IPS DF 4.7 (cell line): ENCODE measurements at regions not wholly inside any gene's neighbourhood (a gene's known extent, or its start where the extent isn't known, plus 50 kb on each side); places are given as distances from the start of the nearest gene placed in this dataset.

ENCODE experiments used
- DNase-seq: peaks from one replicate; pipeline ENCODE4 v3.0.0-alpha.2; 2013; ENCODE audit warnings: low spot score; ENCODE audit errors: extremely low read depth

DNA sequence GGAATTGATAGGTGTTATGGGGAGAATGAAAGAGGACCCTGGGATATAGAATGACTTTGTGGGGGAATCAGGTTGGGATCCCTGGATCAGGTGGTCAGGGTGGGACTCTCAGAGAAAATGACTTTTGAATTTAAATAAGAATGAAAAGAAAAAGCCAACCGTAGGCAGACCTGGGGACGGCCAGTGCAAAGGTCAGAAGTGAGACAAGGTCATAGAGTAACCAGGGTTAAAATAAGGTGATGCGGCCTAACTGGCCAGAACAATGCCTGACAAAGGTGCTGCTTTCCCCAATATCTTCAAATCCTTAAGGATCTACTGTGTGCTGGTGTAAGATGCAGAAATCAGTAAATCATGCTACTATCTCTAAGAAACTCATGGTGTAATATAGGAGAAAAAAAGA, 238.4 kb upstream of the JUN start:
- no peak for DNase-seq

DNA sequence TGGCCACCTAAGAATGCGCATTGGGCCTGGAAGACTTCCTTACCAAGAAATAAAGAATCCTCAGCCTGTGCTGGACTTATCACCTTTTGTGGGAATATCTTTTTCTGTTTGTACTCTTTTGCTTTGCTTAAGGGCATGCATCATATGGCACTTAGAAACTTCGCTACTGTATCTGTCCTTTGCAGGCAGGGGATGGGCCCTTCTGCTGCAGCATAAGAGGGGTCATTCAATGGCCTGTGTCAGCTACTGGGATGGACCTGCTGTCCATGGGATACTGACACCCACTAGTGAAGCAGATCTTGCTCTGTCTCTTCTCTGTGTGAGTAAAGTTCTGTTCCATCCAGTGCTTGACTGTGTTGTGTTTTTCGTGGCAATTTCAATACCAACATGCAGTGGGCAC, 239.0 kb upstream of the JUN start:
- DNase-seq: no peak

DNA sequence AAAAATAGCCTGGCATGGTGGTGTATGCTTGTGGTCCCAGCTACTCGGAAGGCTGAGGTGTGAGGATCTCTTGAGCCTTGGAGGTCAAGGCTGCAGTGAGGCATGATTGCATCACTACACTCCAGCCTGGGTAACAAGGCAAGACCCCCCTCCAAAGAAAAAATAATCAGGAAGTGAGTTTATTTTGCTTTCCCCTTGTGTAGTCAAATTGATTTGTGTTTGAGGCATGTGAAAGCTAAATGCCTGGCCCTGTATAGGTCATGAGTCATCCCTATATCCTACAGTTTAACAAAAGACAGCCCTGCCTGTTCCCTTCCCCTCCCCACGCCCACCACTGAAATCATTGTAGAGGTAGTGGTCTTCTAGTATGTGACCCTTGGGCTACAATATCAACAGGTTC, 241.4 kb upstream of the JUN start:
- no peak for DNase-seq

DNA sequence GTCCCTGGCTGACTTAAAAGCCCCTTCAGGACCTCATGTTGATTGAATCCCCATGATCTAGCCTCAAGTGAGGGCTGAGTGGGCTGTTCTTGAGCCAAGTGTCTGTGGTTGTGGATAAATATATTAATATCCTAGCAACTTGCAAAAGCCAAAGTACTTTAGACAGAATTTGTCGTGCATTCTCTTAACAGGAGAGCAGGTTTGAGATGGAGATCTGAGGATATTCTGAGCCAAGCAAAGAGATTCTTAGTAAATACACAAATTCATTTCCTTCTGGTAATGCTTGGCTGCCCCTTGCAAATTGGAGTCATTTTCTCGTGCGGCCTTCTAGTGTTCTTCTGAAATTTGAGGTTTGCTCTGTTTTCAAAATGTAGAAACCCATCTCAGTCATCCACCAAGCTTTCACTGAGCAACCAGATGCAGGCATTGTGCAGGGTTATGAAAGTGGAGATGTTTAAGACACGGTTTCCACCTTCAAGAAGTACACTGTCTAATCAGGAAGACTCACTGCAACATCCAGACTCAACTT, 242.1 kb upstream of the JUN start:
- DNase-seq: no peak

DNA sequence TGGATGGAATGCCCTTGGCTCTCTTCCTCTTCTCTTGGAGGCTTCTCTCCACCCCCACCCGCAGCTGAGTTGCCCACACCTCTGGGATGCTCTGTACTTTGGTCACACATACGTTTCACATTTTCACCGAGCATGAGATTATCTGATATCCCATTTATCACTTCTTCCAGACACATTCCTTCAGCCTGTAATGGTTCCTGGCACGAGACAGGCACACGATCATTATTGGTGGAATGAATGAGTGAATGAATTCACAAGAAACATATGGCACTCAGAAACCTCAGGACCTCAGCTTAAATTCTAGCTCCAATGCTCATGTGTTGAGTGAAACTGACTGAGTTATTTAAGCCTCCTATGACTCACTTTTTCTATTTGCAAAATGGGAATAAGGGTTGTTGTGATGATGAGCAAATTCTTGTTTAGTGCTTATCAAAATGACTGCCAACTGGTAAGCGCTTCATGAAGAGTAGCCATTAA, 242.7 kb upstream of the JUN start:
- DNase-seq: no peak

DNA sequence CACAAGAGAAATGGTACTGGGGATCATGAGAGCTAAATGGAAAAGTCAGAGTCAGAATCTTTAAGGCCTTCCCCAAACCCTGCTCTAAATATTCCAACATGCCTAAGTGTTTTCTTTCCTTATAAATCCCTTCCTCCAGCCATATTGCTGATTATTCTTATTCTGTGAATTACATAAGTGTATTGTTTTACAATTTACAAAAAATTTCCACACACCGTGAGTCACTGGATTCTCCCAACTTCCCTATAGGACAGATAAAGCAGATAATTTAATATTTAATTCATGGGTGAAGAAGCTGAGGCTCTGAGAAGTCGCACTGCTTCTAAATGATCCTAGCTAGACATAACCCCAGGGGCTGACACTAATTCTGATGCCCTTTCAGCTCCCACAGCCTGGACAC, 243.3 kb upstream of the JUN start:
- no peak for DNase-seq

DNA sequence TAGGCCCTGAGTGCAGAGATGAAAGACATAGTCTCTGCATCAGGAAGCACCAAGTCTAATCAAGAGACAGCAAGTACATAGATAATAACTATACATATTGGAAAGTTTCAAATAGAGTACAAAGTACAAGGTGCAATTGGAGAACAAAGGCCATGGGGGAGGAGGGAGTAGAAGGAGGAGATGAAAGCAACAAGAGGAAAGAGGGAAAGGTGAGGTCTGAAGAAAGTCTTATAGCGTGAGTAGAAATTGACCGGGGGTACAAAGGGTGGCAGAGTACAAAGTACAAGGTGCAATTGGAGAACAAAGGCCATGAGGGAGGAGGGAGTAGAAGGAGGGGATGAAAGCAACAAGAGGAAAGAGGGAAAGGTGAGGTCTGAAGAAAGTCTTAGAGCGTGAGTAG, 244.2 kb upstream of the JUN start:
- DNase-seq: no peak

DNA sequence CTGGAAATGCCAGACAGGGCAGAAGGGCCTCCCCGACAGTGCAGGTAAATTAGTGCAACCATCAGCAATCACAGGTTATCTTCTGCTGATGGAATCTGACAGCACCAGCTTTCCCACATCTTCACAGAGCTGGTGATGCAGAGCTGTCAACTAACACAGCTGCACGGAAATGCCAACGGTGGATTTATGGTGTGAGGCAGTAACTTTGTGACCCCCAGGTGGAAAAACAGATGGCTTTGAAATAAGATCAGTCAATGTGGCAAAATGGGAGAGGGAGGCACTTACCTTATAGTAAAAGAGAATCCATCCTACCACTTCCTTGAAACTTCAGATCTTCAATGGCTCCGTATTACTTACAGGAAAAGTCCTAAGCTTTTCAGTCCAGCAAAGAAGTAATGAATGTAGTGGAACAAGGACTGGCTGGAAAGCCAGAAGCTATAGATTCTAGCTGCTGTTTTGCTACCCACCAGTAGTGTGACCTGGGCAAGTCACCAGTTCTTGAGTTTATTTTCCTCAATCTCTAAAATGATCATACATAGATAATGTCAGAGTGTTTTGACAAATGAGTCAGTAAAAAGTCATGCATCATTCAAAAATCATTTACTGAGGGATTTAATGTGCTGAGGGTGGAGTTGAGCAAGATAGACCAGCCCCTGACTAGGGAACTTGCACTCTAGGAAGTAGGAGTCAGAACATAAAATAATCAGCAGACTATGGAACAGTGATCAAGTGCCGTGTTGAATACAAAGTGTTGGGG, 245.7 kb upstream of the JUN start:
- no peak for DNase-seq

DNA sequence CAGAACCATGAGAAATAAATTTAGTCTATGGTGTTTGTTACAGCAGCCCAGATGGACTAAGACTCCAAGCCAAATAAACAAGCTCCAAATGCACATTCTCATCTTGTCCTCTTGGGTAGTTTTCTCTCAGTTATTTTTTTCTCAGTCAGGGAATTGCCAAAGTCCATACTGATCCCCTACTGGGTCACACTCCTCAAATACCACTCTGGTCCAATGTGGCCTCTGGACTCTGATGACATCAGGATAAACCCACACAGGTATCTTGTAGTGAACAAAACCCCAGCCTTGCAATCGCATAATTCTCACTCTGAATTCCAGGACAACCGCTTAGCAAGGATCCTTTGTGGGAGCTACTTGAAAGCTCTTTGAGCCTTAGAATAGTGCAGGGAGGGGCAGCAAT, 248.4 kb upstream of the JUN start:
- no peak for DNase-seq

DNA sequence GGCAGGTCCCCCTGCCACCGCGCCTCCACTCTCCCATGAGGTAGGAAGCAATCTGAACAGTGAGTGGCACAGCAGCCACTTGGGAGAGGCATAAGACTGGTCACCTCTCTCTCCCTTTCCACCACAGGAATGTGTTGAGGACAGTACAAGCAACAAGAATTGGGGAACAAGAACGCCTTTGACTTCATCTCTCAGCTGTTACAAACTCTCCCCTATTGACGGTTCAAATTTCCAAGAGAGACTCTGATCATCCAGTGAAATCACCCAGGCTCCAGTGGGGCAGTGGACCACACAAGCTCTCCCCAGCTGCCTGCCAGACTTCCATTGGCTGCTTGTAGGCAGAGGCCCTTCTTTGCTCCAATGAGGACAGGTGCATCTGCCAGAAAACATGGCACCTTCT, 249.9 kb upstream of the JUN start:
- DNase-seq: no peak

DNA sequence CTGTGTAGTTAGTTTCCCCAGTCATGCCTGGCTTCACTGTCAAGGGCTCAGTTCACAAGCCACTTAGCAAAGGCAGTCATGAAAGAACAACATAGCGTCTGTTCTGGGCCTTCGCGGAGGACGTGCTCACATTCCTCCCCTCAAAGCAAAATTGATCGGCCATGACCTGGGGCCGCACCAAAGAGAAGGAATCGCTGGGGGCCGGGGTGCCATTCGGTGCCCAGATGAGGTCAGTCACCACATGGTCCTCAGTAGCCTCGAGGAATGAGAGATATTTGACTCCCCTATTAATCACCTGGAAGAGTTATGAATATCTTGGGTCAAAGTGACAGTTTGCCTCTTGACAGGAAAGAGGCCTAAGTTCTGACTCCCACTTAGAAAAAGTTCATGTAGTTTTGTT, 251.1 kb upstream of the JUN start:
- no peak for DNase-seq

DNA sequence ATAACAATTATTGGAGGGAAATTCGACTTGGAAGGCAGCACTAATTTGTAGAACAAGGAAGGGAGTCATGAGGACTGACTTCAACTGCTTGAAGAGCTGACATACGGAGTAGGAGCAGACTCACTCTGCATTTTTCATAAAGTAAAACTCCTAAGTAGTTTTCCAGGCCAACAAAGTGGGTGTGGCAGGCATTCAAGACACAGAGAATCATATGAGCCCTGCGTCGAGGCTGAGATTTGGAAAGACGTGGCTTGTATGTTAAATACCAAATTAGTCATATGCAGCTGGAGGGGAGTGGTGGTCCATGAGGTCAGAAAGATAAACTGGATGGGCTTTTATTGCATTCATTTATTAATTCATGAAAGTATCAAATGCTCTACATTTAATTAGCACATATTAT, 255.7 kb upstream of the JUN start:
- DNase-seq: no peak

DNA sequence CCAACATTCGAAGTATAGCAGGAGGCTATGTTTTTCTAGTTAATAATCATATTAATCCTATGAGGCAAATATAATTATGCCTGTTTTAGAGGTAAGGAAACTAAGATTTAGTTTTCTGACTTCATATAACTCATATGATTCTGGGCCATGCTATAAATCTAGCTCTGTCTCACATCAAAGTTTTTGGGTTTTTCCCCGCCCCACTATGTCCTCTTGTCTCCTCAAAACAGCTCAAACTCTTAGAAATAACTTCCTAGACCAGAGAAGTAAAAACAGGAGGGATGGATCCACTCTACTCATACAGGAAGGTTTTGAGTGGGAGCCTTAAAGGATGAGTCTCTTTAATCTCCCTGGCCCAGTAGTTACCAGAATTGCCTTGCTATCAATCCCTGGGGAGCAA, 256.4 kb upstream of the FGGY start:
- DNase-seq: no peak

DNA sequence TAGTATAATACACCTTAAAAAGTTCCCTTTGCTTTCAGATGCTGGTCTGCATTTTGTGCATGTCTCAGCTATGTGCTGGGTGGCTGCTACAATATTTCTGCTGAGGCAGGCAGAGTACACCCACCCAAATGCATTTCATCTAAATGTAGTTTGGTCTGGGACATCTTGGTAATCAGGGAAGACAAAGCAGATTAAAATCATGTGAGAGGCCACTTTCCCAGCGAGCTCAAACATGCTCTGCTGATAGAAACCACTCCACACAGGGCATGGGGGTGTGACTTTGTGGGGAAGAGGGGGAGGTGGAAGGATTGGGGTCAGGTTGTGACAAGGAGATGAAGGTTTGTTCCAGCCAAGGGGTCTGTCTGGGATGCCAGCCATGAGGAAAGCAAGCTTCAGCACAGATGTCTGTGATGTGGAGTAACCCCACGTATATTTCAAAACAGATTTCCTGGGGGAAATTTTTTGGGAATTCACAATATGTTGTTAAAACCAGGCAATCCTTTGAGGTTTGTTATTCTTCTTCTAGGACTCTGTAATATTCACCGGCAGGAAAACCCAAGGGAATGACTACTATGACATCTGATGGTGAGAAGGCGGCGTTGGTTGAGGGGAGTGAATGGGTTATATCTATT, 255.1 kb upstream of the FGGY start:
- DNase-seq: no peak

DNA sequence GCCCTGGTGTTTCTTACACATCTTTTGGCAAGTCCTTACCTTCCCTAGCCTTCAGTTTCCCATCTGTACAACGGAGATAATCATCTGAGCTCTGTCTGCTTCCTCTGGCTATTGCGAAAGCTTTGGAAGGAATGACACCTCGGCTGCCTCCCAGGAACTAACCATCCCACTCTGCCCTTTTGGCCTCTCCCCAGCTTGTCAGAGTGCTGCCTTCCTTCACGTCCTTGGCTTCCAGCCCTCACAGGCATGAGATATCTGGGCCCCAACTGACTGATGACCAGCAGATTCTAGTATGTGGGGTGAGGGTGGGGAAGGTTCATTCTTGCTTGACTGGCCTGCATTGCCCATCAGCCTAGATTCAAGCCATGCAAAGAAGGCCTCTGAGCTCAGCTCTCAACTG, 253.1 kb upstream of the FGGY start:
- DNase-seq: no peak

DNA sequence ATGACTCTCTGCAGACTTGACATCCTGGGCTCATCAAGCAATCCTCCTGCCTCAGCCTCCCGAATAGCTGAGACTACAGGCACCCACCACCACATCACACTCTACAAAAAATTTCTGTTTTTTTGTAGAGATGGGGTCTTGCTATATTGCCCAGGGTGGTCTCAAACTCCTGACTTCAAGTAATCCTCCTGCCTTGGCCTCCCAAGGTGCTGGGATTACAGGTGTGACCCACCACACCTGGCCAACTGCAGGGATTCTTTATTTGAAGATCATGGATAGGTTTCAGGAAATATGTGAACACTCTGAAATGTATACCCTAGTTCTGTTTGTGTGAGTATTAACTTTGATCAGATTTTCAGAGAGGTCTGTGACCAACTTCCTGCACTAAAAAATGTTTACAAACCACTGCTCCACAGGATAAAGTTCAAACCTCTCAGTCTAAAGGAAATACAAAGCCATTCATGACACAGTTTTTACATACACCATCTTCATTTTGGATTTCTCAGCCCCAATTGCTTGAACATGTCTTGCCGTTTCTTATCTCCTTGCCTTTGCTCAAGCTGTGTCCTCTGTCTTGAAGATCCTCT, 252.3 kb upstream of the FGGY start:
- no peak for DNase-seq

DNA sequence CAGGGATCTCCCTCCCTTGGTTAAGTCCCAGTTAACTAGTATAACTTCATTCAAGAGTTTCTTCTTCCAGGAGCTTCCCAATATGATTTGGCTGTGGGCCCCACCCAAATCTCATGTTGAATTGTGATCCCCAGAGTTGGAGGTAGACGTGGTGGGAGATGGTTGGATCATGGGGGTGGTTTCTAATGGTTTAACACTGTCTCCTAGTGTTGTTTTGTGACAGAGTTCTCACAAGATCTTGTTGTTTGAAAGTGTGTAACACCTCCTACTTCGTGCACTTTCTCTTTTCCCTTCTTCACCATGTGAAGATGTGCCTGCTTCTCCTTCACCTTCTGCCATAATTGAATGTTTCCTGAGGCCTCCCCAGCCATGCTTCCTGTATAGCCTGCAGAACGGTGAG, 251.8 kb upstream of the FGGY start:
- DNase-seq: no peak

DNA sequence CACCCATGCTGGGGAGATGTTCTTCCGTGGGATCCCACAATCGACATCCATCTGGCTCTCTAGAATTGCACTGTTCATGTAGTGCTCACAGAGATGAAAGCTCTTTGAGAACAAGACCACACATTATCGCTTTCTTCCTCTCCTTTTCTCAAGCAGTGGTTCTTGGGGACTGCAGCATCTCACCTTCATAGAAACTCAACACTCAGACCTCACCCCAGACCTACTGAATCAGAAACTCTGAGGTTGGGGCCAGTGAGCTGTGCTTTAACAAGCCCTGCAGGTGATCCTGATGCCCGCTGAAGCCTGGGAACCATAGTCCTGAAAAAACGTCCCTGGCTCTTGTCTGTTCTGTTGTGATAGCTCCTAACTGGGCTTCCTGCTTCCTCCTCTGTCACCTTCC, 251.3 kb upstream of the FGGY start:
- DNase-seq: no peak

DNA sequence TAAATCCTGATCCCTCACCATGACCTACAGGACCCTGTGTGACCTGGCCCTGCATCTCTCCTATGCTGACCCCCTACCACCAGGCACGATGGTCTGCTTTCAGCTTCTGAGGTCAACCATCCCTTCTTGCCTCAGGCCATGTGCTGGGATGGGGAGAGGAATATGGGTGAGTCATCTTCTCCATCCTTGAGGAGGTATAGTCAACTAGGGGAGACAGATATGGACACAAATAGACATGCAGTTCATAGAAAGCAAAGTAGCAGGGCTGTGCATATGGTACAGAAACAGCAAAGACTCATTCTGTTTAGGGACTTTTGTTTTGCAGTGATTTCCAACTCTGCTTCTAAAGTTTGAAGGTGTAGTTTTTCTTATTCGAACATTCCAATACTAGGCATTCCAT, 250.8 kb upstream of the FGGY start:
- no peak for DNase-seq

DNA sequence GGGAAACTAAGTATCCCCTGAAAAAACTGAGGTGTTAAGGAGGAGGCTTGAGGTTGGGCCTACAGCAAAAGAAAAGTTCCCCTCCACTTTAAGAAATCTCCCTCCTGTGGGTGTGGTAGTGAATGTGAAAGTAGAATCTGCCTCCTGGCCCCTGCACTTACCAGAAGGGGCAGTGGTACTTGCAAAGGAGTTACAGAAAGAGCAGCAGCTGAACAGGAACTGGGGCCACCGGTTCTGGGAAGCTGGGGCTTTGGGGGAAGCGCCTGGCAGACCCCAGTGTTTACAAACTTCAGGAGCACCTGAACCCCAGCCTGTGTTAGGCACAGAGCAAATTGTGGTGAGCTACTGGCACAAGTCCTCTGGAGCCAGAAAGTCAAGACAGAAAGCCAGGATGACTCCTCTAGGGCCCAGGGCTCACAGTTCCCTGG, 250.2 kb upstream of the FGGY start:
- DNase-seq: no peak

DNA sequence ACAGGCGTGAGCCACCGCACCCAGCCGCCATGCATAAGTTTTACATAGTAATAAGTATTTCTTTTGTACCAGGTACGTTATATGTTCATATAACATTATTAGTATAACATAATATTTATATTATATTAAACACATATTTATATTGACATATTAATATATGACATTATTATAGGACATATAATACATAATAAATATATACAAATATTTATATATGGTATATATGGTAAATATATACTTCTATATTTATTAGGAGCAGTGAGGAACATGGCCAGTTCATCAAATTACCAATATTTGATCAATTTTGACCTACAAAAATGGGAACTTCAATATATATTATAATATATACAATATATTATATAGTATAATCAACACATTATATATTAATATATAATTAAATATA, 245.9 kb upstream of the FGGY start:
- no peak for DNase-seq

DNA sequence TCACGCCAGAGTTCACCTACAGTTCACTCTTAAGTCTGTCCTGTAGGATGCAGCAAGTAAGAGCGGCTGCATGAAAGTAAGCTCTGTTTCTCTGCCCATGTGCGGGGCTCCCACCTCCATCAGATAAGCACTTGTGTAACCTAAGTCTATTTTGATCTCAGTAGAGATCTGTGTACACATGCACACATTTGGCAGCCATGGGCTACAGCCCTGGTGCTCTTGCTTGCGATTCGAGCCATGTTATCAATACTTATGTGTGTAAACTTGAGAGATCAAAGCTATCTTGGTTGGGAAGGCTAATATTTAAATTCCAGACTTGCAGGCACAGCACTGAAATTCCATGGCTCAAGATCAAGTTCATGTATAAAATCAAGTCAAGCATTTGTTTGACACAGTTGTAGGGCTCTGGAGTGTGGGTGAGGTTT, 244.7 kb upstream of the FGGY start:
- DNase-seq: no peak

DNA sequence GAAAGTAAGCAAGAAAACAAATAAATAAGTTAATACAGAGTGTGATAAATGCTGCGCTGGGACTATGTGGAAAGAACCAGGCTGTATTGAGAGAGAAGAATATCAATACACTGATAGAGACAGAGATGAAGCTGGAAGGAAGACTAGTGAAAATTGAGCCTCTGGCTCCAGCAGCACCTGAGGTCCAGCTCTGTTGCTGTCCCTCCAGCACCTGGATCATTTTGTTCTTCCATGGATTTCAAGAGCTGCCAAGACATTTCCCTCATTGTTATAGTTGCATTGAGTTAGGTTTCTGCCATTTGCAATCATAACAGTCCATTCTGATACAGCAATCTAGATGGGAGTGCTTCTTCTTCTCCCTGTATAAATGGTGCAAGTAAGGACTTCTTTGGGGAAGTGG, 242.7 kb upstream of the FGGY start:
- DNase-seq: no peak
